ENCODE measurements at regions not wholly inside any gene's neighbourhood (a gene's known extent, or its start where the extent isn't known, plus 50 kb on each side); places are given as distances from the start of the nearest gene placed in this dataset.
A peak's percentile ranks its signal among the peaks of the same experiment; 100 is the strongest.
"Not testable (repeated sequence)": the region's sequence is repeated elsewhere in the genome, so short reads cannot be mapped to it uniquely, and the experiment has no call there.

DNA sequence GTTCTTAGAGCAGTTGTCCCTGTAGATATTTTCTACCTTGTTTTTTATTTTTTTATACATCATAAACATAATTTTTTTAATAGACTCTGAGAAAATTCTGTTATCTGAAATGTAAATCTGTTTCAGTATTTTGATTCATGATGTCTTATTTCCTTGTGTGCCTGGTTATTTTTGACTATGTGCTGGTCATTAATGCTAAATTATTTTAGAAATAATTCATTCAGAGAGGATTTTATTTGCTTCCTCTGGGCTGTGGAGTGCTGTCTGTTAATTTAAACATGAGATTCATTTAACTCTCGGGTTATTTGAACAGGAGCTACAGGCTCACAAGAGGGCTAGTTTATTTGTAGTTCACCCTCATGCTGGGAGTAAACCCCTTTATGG lies 124.3 kb upstream of the PITX1 start:
- DNase-seq (ENCODE audit: low spot score), result no peak

DNA sequence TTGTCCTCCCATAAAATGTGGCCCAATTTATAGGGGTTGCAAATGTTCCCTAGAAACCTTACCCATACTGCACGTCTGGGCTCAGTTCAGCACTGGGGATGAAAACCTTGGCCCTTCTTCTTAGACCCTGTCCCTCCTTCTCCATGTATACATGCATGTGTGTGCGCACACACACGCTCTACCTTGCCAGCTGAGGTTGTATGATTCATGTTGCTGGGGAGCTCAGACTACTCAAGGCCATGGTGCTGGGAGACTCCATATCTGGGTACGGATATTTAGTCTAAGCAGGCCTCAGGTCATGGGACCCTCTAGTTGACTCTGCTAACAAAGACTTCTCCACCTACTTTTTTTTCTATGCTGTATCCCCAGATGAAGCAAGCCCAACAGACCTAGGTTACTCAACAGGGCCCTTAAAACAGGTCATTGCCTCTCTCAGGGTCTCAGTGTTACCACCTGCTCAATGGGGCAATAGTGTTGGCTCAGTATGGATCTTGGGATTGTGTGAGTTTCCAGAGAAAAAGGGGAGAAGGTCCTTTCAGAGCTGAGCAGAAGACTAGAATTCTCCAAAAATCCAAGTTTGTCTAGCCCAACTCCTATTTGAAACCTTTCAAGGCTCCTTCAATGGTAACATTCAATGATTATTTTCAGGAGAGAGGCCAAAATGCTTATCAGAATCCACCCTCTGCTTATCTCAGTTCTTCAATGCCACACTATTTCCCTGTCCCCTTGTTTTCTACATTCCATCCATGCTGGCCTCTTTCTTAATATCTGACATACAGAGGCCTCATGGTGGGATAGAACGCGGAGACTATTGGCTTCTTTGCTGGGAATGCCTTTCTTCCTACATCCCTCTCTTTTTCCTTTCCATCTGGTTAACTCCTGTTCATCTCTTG lies 123.6 kb upstream of the PITX1 start:
- no peak for DNase-seq (ENCODE audit: low spot score)

DNA sequence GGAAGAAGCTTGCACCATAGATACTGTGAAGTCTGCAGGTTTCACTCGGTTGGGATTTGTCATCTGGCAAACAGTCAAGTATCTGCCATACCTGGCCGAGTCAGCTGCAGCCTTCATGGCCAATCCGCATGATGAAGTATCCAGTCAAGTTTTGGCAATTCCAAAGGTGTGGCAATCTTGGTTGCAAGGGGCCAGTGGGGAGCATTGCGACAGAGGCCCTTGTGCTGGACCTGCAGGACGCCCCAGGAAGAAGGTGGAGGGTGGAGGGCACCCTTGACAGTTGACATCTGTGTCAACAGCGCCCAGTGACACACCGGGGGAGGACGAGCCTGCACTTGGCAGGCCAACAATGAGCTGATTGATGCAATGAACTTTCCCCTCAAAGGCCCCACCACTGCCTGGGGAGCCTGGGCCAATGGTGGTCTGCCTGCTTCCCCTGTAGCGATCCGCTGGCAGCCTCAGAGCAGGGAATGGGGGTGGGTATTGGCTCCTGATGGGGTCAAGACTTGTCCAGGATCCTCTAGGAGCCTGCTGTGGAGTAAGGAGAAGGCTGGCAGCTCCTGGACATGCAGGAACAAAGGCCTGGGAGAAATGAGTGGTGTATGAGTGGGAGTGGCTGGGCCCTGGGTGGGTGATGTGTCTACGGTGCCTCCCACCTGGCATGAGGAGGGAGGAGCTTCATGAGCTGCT lies 122.8 kb upstream of the PITX1 start:
- no peak for DNase-seq (ENCODE audit: low spot score)

DNA sequence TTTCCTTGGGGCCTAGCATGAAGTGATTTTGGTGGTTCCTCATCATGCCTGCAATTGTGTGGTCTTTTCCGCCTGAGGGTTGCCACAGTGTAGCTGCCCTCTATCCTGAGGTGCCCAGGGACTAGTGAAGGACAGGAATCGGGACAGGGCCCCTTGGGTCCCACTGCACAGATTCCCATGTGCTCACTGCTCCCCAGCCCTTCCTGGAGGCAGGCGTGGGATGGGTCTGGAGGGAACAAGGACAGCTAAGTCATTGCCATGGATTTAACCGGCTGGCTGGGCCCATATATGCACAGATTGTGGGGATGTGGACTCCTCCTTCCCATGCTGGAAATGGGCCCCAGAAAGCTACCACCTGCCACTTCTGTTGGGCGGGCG lies 122.3 kb upstream of the PITX1 start:
- DNase-seq (ENCODE audit: low spot score), result no peak

DNA sequence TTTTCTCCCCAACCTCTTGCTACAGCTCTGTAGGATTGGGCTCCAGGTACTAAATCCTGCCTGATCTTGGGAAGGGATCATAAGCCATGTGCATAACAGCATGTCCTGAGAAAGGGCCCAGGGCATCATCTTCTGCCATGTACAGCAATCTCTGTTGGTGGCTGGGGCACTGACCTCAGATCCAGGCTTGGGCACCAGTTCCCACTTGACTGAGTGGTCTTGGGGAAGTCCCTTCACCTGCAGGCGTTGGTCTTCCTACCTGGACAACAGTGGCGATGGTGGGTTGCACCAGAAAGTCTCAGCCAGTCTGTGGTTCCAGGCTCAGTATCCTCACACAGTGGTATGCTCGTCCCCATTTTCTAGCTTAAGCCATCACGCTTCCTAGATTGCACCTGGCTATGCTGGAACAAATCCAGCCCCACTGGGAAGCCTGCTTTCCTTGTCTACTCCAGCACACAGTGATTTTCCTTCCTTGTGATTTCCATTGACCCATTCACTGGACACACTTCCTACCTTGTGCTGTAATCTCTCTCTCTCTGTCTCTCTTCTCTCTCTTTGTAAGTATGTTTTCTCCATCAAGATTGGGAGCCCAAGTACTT lies 121.7 kb upstream of the PITX1 start:
- no peak for DNase-seq (ENCODE audit: low spot score)

DNA sequence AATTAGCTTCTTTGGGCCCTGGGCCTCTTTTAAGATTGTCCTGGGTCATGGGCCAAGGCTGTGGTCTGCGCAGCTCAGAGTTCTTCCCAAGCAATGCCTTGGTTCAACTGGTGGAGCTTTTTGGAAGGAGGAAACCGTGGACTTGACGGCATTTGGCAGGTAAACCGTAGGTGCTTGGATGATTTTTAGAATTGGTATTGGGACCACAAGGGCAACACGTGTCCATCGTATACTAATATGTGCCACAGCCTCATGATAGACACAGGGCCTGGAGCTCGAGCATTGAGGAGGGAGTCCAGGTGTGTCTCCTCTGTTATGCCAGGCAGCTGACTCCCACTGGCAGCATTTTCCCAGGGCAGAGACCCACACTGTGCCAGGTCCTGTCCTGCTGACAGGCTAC lies 120.9 kb upstream of the PITX1 start:
- no peak for DNase-seq (ENCODE audit: low spot score)

DNA sequence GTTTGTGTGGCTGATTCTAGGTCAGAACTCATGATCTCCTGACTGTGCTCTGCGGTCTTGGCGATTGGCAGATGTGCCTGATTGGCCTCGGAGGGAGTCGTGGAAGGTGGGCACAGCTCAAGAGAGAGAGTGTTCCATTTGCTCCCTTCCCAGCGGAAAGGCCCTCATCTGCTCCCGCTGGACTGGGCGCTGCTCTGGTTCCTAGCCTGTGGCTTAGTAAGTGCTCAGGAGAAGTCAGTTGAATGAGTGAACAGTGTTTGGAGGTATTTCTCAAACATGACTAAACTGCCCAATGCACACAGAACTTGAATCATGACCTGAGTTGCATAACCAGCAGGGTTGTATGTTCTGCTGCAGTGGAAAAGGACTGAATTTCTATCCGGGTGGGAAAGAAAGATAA lies 120.2 kb upstream of the PITX1 start:
- no peak for DNase-seq (ENCODE audit: low spot score)

DNA sequence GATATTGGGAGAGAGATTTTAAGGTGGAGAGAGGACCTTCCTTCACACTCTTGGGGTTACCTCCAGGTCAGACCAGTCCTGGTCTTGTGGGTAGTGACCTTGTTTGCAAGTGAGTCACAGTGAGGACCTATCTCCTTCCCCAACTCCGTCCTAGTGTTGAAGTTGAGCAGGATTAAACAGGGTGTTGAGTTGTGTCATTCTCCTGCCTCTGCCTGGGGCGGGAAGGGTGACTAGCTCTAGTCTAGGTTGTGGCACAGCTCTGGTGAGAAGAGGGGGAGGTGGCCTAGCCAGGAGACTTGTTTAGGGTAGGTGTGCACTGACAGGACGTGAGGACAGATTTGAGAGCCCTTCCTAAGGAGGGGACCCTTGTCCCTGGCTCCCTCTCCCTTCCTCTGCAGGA lies 119.6 kb upstream of the PITX1 start:
- no peak for DNase-seq (ENCODE audit: low spot score)

DNA sequence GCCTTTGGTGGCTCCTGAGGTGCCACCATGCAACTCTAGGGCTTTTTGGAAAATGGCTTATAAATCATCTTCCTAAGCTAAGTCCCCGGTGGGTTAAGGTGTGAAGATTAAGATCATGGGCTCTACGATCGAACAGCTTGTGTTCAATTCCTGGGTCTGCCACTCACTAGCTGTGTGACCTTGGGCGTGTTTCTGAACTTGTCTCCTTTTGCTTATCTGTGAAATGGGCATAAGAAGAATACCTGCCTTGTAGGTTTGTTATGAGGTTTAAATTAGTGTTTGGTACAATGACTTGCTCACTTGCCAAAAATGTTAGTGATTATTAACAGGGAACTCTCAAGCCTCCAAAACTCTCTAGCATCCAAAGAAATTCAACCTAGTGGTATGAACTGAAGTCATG lies 119.2 kb upstream of the PITX1 start:
- no peak for DNase-seq (ENCODE audit: low spot score)

DNA sequence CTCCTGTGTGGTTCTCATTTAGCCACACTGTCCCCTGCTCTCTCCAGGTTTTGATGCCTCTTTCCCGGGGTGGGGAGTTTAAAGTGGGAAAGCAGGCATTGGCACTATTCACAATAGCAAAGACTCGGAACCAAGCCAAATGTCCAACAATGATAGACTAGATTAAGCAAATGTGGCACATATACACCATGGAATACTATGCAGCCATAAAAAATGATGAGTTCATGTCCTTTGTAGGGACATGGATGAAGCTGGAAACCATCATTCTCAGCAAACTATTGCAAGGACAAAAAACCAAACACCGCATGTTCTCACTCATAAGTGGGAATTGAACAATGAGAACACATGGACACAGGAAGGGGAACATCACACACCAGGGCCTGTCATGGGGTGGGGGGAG lies 117.6 kb upstream of the PITX1 start:
- not testable (repeated sequence) for DNase-seq (ENCODE audit: low spot score)

DNA sequence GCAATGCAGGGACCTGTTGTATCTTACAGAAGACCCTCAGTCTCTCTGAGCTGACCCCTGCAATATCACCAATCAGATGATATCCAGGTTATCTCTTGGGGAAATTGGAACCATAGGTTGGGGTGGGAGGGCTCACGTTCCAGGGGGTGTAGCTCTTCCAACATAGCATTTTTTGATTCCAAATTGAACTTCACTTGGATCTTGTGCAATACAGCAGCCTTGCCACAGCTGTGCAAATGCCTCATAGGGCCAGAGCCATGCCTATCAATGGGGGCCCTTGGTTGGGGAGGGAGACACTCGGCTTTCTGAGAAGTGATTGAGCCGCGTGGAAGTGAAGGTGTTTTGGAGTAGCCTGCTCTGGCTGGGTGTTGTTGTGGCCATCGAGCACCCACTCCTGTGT lies 117.2 kb upstream of the PITX1 start:
- no peak for DNase-seq (ENCODE audit: low spot score)

DNA sequence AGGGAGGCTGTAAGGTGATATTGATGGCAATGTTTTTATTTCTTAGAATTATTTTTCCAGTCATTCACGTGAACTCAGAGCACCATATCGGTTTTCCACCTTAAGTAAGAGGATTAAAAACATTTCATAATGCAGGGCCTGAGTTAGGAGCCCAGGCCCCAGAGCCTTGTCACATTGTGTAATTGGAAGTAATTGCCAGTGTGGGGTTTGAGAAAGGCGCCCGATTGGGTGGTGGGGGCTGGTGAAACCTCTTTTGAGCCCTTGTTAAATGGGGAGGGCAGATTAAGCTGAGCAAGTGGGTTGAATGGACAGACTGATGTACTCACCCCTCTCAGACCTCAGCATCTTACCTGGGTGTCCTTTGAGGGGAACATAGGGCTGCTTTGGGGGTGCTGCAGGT lies 116.7 kb upstream of the PITX1 start:
- DNase-seq (ENCODE audit: low spot score), result no peak

DNA sequence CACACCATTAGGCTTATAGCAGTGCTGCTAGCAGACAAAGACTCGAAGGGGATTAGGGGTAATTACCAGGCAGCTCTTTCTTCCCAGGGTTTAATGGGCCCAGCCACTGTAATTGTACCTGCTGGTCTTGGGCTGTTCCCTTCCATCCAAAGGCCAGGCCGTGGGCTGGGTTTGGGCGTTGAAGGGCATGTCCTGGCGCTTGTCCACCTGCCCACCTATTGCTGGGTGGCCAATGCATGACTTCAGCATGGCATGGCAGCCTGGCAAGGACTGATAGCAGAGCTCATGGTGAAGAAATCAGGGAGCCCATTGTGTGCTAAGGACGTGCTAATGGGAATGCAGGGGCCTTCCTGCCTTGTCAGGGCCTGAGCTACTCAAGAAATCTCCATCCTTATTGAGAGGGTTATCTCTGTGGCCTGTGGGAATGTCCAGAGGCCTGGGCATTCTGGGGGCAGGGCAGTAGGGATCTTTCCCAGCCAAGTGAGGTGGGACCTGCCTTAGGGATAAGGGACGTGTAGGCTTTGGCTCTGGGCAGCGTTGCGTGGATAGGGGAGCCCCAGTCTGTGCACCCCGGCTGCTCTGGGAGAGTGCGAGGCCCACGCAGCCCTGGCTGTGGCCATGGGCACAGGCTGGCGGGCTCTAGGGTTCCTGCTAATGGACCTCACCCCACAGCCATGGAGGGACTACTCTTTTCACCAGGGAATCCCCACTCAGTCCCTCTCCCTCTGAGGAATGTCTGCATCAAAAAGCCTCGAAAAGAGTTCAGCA lies 116.1 kb upstream of the PITX1 start:
- no peak for DNase-seq (ENCODE audit: low spot score)

DNA sequence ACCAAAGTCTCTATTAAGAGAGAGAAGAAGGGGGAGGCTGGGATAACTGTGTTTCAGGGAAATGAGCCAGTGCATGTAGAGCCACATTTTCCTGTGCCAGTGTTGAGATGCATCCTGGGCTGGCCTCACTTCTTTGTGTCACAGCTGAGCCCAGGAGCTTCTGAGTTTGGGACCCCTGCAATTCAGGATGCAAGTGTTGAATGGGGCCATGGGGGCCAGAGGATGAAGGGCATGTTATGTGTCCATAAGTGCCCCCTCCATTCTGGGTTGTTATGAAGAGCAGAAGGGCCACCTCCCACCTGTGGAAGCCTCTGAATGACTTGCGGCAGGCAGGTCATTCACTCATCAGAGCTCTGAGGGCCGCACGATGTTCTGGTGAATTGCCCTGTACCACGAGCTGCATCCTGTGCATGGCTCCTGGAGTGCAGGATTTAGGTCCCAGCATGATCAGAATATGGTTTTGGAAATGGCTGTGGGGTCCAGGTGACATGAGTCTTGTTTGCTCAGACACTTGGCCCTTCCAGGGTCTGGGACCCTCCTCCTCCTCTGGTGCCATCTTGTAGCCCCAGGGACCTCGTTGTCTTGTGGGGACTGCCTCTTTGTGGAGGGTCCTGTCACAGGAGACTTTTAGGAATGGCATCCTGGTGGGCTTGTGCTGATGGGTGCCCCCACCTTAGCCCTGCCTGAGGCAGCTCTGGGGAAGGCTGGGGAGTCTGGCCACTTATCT lies 115.4 kb upstream of the PITX1 start:
- no peak for DNase-seq (ENCODE audit: low spot score)

DNA sequence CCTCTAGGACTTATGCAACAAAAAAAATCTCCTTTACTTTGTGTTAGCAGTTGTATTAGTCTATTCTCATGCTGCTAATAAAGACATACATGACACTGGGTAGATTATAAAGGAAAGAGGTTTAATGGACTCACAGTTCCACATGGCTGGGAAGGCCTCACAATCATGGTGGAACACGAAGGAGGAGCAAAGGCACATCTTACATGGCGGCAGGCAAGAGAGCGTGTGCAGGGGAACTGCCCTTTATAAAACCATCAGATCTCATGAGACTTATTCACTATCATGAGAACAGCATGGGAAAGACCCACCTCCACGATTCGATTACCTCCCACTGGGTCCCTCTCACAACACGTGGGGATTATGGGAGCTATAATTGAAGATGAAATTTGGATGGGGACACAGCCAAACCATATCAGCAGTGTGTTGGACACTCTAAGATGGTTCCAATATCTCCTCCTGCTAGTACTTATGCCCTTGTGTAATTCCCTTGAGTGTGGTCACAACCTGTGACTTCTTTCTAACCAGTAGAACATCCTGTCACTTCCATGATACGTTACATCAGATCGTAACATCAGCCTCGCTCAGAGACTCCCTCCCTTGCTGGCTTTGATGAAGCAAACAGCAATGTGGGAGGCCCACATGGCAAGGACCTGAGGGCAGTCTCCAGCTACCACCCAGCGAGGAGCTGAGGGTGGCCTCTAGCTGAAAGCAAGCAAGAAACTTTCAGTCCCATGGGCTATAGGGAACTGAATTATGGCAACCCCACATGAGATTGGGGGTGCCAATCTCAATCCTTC lies 113.5 kb upstream of the PITX1 start:
- DNase-seq (ENCODE audit: low spot score), result no peak

DNA sequence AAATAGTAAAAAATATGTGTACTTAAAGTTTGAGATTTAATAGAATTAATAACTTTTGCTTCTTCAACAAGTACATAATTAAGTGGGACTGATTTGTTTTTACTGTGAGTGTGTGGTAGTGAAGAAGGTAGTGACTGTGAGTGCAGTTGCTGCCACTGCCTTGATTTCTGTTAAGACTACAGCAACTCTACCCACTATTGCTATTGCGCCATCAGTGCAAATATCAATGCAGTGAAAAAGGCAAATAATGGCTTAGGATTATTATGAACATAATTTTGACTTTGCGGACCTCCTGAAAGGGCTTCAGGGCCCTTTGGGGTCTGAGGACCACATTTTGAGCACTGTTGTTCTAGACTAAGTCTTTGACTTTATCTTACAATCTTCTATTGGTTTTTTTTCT lies 112.0 kb upstream of the PITX1 start:
- DNase-seq (ENCODE audit: low spot score), result no peak

DNA sequence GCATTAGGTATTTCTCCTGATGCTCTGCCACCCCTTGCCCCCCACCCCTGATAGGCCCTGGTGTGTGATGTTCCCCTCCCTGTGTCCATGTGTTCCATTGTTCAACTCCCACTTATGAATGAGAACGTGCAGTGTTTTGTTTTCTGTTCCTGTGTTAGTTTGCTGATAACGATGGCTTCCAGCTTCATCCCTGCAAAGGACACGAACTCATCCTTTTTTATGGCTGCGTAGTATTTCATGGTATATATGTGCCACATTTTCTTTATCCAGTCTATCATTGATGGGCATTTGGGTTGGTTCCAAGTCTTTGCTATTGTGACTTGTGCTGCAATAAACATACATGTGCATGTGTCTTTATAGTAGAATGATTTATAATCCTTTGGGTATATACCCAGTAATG lies 109.7 kb upstream of the PITX1 start:
- DNase-seq (ENCODE audit: low spot score), result not testable (repeated sequence)

DNA sequence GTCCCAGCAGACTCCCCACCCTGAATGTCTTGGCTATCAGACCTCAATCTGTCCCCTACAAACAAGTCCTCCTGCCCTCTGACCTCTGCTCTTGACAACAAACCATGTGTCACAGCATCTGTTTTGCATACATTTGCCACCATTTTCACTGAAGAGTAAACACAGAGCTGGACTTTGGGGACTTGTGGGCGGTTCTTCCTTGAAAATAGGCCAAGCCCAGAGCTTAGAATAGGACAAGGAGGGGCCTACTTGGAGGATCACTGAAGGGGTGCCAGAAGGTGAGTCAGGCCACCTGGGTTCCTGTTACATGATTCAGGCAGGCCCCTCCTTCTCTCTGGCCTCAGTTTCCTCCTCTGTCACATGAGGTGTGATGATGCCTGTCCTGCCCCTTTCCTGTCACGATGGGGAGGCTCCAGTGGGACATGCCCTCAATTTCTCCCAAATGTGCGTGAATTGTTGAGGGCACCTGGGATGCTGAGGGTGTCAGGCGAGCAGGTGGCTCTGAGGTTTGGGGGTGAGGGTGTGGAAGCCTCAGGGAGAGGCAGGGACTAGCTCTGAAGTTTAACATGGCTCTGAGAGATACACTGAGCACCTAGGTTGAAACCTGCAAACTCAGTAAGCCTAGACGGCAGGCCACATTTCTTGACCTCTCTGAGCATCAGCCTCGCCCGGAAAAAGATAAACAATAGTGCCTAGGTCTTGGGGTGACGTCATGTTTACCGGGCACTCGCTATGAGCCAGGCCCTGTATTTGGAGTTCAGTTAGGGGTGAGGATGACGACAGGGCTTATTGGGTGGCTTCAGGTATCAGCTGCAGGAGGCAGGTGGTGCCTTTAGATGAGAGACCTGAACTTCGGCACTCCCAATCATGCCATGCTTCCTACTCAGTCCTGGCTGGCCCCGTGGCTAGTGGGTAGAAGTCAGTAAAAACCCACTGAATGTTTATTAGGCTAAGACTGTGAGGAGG lies 107.6 kb upstream of the PITX1 start:
- no peak for DNase-seq (ENCODE audit: low spot score)

DNA sequence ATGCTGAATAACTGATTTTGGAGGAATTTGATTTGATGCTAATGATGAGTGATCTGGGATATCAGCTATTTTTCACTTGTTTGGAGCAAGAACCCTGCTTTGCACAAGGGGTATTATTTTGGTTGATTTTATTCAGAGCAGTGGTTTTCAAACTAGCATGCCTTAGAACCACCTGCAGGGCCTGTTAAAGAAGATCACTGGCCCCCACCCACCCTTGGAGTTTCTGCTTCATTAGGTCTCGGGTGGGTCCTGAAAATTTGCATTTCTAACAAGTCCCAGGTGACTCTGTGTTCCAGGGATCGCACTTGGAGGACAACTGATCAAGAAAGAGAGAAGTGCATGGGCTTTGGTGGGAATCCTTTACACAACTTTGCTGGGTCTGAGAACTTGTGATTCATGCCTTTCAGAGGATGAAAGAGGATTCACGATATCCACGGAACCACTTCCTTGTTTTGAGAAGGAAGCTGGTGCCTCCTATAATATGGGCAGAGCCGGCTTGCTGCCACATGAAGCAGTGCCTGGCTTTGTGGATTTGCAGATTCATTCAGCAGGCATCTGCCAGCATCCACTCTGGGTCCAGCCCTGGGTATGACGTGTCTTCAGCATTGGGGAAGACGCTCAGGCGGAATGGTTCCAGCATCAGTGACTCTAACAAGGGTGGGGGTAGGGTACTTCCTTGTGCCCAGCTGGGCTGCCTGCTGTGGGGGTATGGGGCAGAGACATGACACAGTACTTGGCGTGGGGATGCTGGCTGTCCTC lies 106.6 kb upstream of the PITX1 start:
- DNase-seq (ENCODE audit: low spot score), result peak; percentile 85
